ENCODE measurements at regions not wholly inside any gene's neighbourhood (a gene's known extent, or its start where the extent isn't known, plus 50 kb on each side); places are given as distances from the start of the nearest gene placed in this dataset.
"Not testable (repeated sequence)": the region's sequence is repeated elsewhere in the genome, so short reads cannot be mapped to it uniquely, and the experiment has no call there.

- POLR2A ChIA-PET = no interaction called here
- no peaks in the 10 kb centered on the region for H3K36me3 Mint-ChIP-seq (ENCODE audit: low read depth)
- CTCF ChIA-PET = no interaction called here
- DNase-seq = no peak
- H3K27ac Mint-ChIP-seq = no peak overlapping the region
- H3K4me3 Mint-ChIP-seq = no peak overlapping the region
- no peaks in the 10 kb centered on the region for H3K27me3 Mint-ChIP-seq
- H3K9me3 Mint-ChIP-seq = peaks cover 12% of the 10 kb centered on the region
- no peaks in the 10 kb centered on the region for H3K4me1 Mint-ChIP-seq
Observed at GRCh38 chr4:126637706-126638105, 995.1 kb upstream of the INTU start.

GRCh38 chr4:126647320-126647719, 985.4 kb upstream of the INTU start:
- ChIA-PET CTCF (no interaction called here), POLR2A (no interaction called here)
- Mint-ChIP-seq H3K36me3 (ENCODE audit: low read depth) (no peaks in the 10 kb centered on the region), H3K9me3 (peaks cover 7% of the 10 kb centered on the region), H3K27me3 (no peaks in the 10 kb centered on the region), H3K4me3 (no peak overlapping the region), H3K4me1 (no peaks in the 10 kb centered on the region), H3K27ac (no peak overlapping the region)
- no peak for DNase-seq

DNA sequence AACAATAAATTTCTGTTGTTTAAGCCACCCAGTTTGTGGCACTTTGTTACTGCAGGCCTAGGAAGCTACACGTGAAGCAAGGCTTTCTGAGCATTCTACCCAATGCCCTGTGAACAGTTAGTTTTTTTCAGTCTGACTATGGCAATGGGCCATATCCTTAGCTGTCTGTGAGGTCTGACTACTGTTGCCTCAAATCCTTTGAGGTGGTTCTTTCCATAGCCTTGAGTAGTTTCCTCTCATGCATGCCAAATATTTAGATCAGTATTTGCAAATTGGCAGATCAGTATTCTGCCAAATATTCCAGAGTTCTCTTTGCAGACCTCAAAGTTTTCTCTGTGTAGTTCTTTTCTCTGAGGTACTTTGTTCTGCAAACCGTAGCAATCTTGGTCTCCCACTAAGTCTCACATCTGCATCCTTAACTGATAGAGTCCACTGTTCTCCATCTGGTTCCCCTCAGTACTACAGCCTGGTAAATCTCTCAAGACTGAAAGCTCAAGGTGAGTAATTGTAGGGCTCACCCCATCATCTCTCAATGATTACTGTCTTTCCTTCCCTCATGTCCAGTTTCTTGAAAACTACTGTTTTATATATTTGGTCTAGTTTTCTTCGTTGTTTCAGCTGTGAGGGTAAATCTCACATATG, 984.9 kb upstream of the INTU start:
- Mint-ChIP-seq H3K4me1 (no peaks in the 10 kb centered on the region), H3K36me3 (ENCODE audit: low read depth) (no peaks in the 10 kb centered on the region), H3K27me3 (no peaks in the 10 kb centered on the region), H3K9me3 (peaks cover 5% of the 10 kb centered on the region), H3K4me3 (no peak overlapping the region), H3K27ac (no peak overlapping the region)
- CTCF ChIA-PET = no interaction called here
- DNase-seq = no peak
- POLR2A ChIA-PET = no interaction called here

DNA sequence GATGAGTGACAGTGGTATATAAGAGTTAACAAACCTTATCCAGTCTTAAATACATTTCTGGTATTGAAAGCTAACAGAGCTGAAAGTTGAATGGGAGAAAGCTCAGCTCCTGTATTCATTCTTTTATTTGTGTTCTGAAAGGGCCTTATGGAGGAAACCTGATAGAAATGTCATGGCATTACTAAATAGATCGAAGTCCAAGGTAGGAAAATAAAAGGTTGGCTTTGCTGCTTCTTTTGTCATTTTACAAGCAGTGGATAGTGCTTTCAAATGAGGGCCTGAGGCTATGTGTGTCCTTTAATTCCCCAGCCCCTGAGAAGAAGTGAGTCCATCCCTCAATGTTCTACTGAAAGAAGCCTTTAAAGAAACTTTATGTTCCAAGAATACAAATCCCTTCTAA, 974.3 kb upstream of the INTU start:
- no peak for DNase-seq
- Mint-ChIP-seq H3K4me3 (no peak overlapping the region), H3K27me3 (no peaks in the 10 kb centered on the region), H3K4me1 (no peaks in the 10 kb centered on the region), H3K36me3 (ENCODE audit: low read depth) (no peaks in the 10 kb centered on the region), H3K9me3 (no peaks in the 10 kb centered on the region), H3K27ac (no peak overlapping the region)
- POLR2A ChIA-PET = no interaction called here
- CTCF ChIA-PET = no interaction called here

GRCh38 chr4:126661194-126661593, 971.6 kb upstream of the INTU start:
- Mint-ChIP-seq H3K9me3 (no peaks in the 10 kb centered on the region), H3K27me3 (no peaks in the 10 kb centered on the region), H3K4me1 (no peaks in the 10 kb centered on the region), H3K27ac (no peak overlapping the region), H3K36me3 (ENCODE audit: low read depth) (no peaks in the 10 kb centered on the region), H3K4me3 (no peak overlapping the region)
- no peak for DNase-seq
- CTCF ChIA-PET = no interaction called here
- POLR2A ChIA-PET = no interaction called here

- no peaks in the 10 kb centered on the region for H3K4me1 Mint-ChIP-seq
- POLR2A ChIA-PET = no interaction called here
- H3K9me3 Mint-ChIP-seq = peaks cover 2% of the 10 kb centered on the region
- CTCF ChIA-PET = no interaction called here
- no peak overlapping the region for H3K27ac Mint-ChIP-seq
- H3K36me3 Mint-ChIP-seq (ENCODE audit: low read depth) = no peaks in the 10 kb centered on the region
- no peak overlapping the region for H3K4me3 Mint-ChIP-seq
- no peak for DNase-seq
- H3K27me3 Mint-ChIP-seq = no peaks in the 10 kb centered on the region
Observed at GRCh38 chr4:126664839-126665238, 967.9 kb upstream of the INTU start.

GRCh38 chr4:126670038-126670437, 962.7 kb upstream of the INTU start:
- H3K27me3 Mint-ChIP-seq; H3K36me3 Mint-ChIP-seq (ENCODE audit: low read depth); POLR2A ChIA-PET; H3K4me3 Mint-ChIP-seq; H3K9me3 Mint-ChIP-seq; DNase-seq; H3K27ac Mint-ChIP-seq; CTCF ChIA-PET; H3K4me1 Mint-ChIP-seq: not testable (repeated sequence)

DNA sequence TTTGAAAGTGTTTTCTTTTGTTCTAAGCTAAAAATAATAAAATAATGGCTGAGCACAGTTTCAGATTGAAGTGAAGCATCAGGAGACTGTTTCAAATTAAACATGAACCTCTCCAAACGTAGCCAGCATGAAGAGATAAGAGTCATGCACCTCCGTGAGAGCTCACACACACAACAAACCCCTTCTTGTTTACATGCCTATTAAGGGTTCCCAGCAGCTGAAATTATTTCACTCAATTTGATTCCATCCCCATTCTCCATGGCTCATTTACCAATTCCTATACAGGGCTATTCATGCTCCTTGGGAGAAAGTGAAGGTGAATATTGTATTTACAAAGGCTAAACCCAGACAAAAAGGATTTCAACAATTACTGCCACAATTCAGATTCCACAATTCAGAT, 954.1 kb upstream of the INTU start:
- Mint-ChIP-seq H3K4me1 (no peaks in the 10 kb centered on the region), H3K27ac (no peak overlapping the region), H3K27me3 (no peaks in the 10 kb centered on the region), H3K4me3 (no peak overlapping the region), H3K9me3 (no peaks in the 10 kb centered on the region), H3K36me3 (ENCODE audit: low read depth) (no peaks in the 10 kb centered on the region)
- no peak for DNase-seq
- ChIA-PET POLR2A (no interaction called here), CTCF (no interaction called here)

DNA sequence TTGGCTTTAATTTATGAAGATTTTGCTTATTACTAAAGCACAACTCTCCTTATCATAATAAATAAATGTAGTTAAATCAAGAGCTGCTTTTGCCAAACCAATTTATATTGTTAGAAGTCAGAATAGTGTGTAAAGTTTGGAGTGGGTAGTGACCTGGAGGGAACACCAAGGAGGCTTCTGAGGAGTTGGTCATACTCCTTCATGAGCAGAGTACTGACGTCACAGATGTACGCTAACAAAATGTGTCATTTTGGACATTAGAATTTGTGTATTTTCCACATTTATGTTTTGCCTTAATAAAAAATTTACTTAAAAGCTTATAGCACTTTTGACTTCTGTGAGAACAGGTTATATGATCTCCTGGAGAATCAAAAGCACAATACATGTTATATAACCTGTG, 953.5 kb upstream of the INTU start:
- no peak for DNase-seq
- ChIA-PET POLR2A (no interaction called here), CTCF (no interaction called here)
- H3K4me3 Mint-ChIP-seq = no peak overlapping the region
- H3K9me3 Mint-ChIP-seq = no peaks in the 10 kb centered on the region
- no peaks in the 10 kb centered on the region for H3K4me1 Mint-ChIP-seq
- no peak overlapping the region for H3K27ac Mint-ChIP-seq
- H3K27me3 Mint-ChIP-seq = no peaks in the 10 kb centered on the region
- no peaks in the 10 kb centered on the region for H3K36me3 Mint-ChIP-seq (ENCODE audit: low read depth)

- Mint-ChIP-seq H3K9me3 (no peaks in the 10 kb centered on the region), H3K27ac (no peak overlapping the region), H3K4me1 (no peaks in the 10 kb centered on the region), H3K36me3 (ENCODE audit: low read depth) (no peaks in the 10 kb centered on the region), H3K27me3 (no peaks in the 10 kb centered on the region), H3K4me3 (no peak overlapping the region)
- POLR2A ChIA-PET = no interaction called here
- DNase-seq = no peak
- CTCF ChIA-PET = no interaction called here
Observed at GRCh38 chr4:126682250-126682649, 950.5 kb upstream of the INTU start.

- no peak for DNase-seq
- Mint-ChIP-seq H3K4me3 (no peak overlapping the region), H3K27me3 (no peaks in the 10 kb centered on the region), H3K4me1 (no peaks in the 10 kb centered on the region), H3K27ac (no peak overlapping the region), H3K9me3 (no peaks in the 10 kb centered on the region), H3K36me3 (ENCODE audit: low read depth) (no peaks in the 10 kb centered on the region)
- ChIA-PET CTCF (no interaction called here), POLR2A (no interaction called here)
Observed at GRCh38 chr4:126686491-126686890, 946.3 kb upstream of the INTU start.

- POLR2A ChIA-PET = no interaction called here
- no peak overlapping the region for H3K4me3 Mint-ChIP-seq
Observed at GRCh38 chr4:126687655-126688358, 945.0 kb upstream of the INTU start.

GRCh38 chr4:126691797-126692196, 941.0 kb upstream of the INTU start:
- Mint-ChIP-seq H3K27me3 (no peaks in the 10 kb centered on the region), H3K4me3 (no peak overlapping the region), H3K9me3 (no peaks in the 10 kb centered on the region), H3K4me1 (no peaks in the 10 kb centered on the region), H3K36me3 (ENCODE audit: low read depth) (no peaks in the 10 kb centered on the region), H3K27ac (no peak overlapping the region)
- ChIA-PET POLR2A (no interaction called here), CTCF (no interaction called here)
- no peak for DNase-seq

More at GRCh38 chr4:126687655-126688358, 945.0 kb upstream of the INTU start:
- CTCF ChIA-PET = no interaction called here
- no peaks in the 10 kb centered on the region for H3K36me3 Mint-ChIP-seq (ENCODE audit: low read depth)
- H3K4me1 Mint-ChIP-seq = no peaks in the 10 kb centered on the region
- DNase-seq = no peak
- no peak overlapping the region for H3K27ac Mint-ChIP-seq
- no peaks in the 10 kb centered on the region for H3K27me3 Mint-ChIP-seq
- no peaks in the 10 kb centered on the region for H3K9me3 Mint-ChIP-seq

GRCh38 chr4:126697748-126698147, 935.0 kb upstream of the INTU start:
- ChIA-PET CTCF (no interaction called here), POLR2A (no interaction called here)
- H3K27me3 Mint-ChIP-seq = no peaks in the 10 kb centered on the region
- H3K4me3 Mint-ChIP-seq = no peak overlapping the region
- DNase-seq = no peak
- no peaks in the 10 kb centered on the region for H3K9me3 Mint-ChIP-seq
- no peaks in the 10 kb centered on the region for H3K36me3 Mint-ChIP-seq (ENCODE audit: low read depth)
- H3K4me1 Mint-ChIP-seq = no peaks in the 10 kb centered on the region
- H3K27ac Mint-ChIP-seq = no peak overlapping the region

Data from activated CD4-positive, alpha-beta memory T cell treated with anti-CD3 and anti-CD28 coated beads, Interleukin-2, amount 10 ng/mL, durations not matched to agents 7 days and 5 days (primary cell).